B cell (primary cell): ENCODE measurements at regions not wholly inside any gene's neighbourhood (a gene's known extent, or its start where the extent isn't known, plus 50 kb on each side); places are given as distances from the start of the nearest gene placed in this dataset.

ENCODE experiments used
- CTCF ChIP-seq: fragments of 200-600 bp; IDR thresholded peaks from one replicate; pipeline ENCODE4 v1.8.0; 2022; ENCODE audit warnings: antibody characterized with exemption, mild to moderate bottlenecking
- EZH2 ChIP-seq: IDR thresholded peaks from 2 replicates; pipeline ENCODE4 v1.6.1; 2012; ENCODE audit warnings: borderline replicate concordance, low read depth, mild to moderate bottlenecking, moderate library complexity, low read length; ENCODE audit not compliant: insufficient read depth, poor library complexity, severe bottlenecking

DNA sequence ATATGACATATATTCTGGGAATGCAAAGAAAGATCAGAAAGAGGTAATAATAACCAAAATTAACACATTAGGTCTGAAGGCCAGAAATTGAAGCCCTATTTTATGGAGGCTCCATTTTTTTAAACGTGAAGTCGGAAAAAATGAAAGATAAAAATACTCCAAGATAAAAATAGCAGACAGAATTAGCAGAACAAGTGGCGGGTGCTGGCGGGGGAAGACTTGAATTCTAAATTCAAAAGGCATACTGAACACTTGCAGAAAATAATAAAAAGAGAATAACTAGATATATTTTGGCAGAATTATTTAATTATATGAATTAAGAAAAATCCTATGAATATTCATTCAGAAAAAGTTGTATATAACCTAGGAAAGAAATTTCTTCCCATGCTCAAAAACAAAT is 543.7 kb upstream of the ACO1 start:
- no peak for TF ChIP-seq CTCF
- no peak for TF ChIP-seq EZH2
